DND-41 (cell line): ENCODE measurements at regions not wholly inside any gene's neighbourhood (a gene's known extent, or its start where the extent isn't known, plus 50 kb on each side); places are given as distances from the start of the nearest gene placed in this dataset.

ENCODE experiments used
- ATAC-seq: fragments of 200-7000 bp; cut with Tn5 transposase; 3 replicates; pipeline ENCODE4 v1.9.1; 2021; ENCODE audit warnings: low read depth; ENCODE audit not compliant: insufficient read depth
- DNase-seq: peaks from one replicate; pipeline ENCODE4 v3.0.0-alpha.2; 2020
- H2AFZ ChIP-seq: 2 replicates; pipeline ENCODE4 v1.6.0; 2012; ENCODE audit warnings: low read depth, low read length
- H3K27ac ChIP-seq: 2 replicates; pipeline ENCODE4 v1.5.1; 2012; ENCODE audit warnings: low read length, inconsistent platforms
- H3K27me3 ChIP-seq: fragments of 200-600 bp; sonication (generic); 2 replicates; pipeline ENCODE4 v1.6.0; 2012; ENCODE audit warnings: low read length, mild to moderate bottlenecking, inconsistent platforms; ENCODE audit not compliant: insufficient read depth, poor library complexity
- H3K36me3 ChIP-seq: 2 replicates; pipeline ENCODE4 v1.5.1; 2012; ENCODE audit warnings: low read length, inconsistent platforms; ENCODE audit not compliant: insufficient read depth
- H3K4me1 ChIP-seq: 2 replicates; pipeline ENCODE4 v1.5.1; 2012; ENCODE audit warnings: mild to moderate bottlenecking, low read length; ENCODE audit not compliant: insufficient read depth
- H3K4me2 ChIP-seq: 2 replicates; pipeline ENCODE4 v1.6.0; 2012; ENCODE audit warnings: mild to moderate bottlenecking, moderate library complexity, low read length, inconsistent platforms; ENCODE audit not compliant: insufficient read depth
- H3K4me3 ChIP-seq, 2 experiments: fragments of 200-600 bp in 1 of 2; shearing (Covaris generic) in 1 of 2; 2 replicates each; pipeline ENCODE4 v1.5.1; 2012 to 2016; ENCODE audit warnings: inconsistent platforms in 2 of 2, low read length in 2 of 2, mild to moderate bottlenecking in 2 of 2, low read depth in 1 of 2, moderate library complexity in 1 of 2
- H3K79me2 ChIP-seq: 2 replicates; pipeline ENCODE4 v1.6.0; 2012; ENCODE audit warnings: low read length, inconsistent platforms; ENCODE audit not compliant: insufficient read depth
- H3K9ac ChIP-seq: 2 replicates; pipeline ENCODE4 v1.6.0; 2012; ENCODE audit warnings: low read depth, mild to moderate bottlenecking, inconsistent platforms, low read length, moderate library complexity
- H3K9me3 ChIP-seq: 2 replicates; pipeline ENCODE4 v1.5.1; 2012; ENCODE audit warnings: low read length, moderate library complexity, mild to moderate bottlenecking, inconsistent platforms; ENCODE audit not compliant: insufficient read depth, severe bottlenecking
- H4K20me1 ChIP-seq: 2 replicates; pipeline ENCODE4 v1.6.0; 2012; ENCODE audit warnings: low read length; ENCODE audit not compliant: insufficient read depth
- EZH2 ChIP-seq: IDR thresholded peaks from 3 replicates; pipeline ENCODE4 v1.6.1; 2012; ENCODE audit warnings: borderline replicate concordance, low read depth, mild to moderate bottlenecking, moderate library complexity, low read length, inconsistent platforms; ENCODE audit not compliant: severe bottlenecking
- TF ChIP-seq, protein P1 (sequence below): IDR thresholded peaks from 2 replicates; pipeline ENCODE4 v1.5.1; 2012; ENCODE audit warnings: borderline replicate concordance, low read length, moderate library complexity, mild to moderate bottlenecking; ENCODE audit not compliant: poor library complexity, severe bottlenecking; ENCODE audit errors: extremely low read depth

DNA sequence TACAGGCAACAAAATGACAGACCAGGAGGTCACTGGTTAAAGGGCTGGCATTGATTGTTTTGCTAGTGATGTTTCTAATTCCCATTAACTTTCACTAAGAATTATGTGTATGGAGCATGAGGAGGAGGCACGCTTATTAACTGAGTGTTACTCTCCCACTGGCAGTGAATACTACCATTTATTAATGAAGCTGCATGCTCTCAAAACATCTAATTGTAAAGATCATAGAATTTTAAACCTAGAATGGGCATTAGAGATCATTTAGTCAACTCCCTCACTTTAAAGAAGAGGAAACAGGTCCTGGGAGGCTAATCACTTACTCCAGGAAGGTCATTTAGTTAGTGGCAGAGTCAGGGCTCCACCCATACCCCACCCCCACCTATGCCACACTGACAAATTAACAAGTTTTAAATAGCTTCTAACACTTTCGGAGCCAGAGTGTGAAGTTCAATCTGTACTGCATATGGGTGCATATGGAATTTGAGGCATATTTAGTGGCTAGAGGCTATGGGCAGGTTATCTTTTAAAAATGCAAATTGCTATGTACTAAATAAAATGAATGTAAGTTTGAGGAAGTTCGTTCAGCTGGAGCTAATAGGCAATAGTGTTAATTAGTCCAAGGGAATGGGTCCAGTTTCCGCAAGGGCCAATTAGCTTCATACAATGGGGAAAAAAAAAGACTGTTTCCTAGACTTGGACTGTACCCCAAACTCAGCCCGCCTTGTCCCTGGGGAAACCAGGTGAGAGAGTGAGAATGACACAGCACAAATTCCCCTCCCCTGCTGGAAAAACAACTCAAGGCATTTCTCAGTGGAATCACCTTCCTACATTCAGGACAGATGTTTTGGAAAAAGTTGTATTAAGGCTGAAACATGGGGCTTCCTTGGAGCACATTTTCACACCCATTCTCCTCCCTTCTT lies 178.8 kb downstream of the ICOS start:
- no peaks in the 10 kb centered on the region for H3K79me2 ChIP-seq
- H3K27ac ChIP-seq = no peak overlapping the region
- no peak overlapping the region for H3K9ac ChIP-seq
- H3K4me1 ChIP-seq = peaks cover 16% of the 10 kb centered on the region
- H3K4me2 ChIP-seq = no peak overlapping the region
- no peaks in the 10 kb centered on the region for H3K27me3 ChIP-seq
- H2AFZ ChIP-seq = no peak overlapping the region
- no peaks in the 10 kb centered on the region for H3K9me3 ChIP-seq
- TF ChIP-seq EZH2 = no peak
- TF ChIP-seq, protein P1, sequence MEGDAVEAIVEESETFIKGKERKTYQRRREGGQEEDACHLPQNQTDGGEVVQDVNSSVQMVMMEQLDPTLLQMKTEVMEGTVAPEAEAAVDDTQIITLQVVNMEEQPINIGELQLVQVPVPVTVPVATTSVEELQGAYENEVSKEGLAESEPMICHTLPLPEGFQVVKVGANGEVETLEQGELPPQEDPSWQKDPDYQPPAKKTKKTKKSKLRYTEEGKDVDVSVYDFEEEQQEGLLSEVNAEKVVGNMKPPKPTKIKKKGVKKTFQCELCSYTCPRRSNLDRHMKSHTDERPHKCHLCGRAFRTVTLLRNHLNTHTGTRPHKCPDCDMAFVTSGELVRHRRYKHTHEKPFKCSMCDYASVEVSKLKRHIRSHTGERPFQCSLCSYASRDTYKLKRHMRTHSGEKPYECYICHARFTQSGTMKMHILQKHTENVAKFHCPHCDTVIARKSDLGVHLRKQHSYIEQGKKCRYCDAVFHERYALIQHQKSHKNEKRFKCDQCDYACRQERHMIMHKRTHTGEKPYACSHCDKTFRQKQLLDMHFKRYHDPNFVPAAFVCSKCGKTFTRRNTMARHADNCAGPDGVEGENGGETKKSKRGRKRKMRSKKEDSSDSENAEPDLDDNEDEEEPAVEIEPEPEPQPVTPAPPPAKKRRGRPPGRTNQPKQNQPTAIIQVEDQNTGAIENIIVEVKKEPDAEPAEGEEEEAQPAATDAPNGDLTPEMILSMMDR = no peak
- no peaks in the 10 kb centered on the region for H3K36me3 ChIP-seq
- H4K20me1 ChIP-seq = no peaks in the 10 kb centered on the region
- H3K4me3 ChIP-seq = no peak overlapping the region
- ATAC-seq = no peak
- DNase-seq = no peak

DNA sequence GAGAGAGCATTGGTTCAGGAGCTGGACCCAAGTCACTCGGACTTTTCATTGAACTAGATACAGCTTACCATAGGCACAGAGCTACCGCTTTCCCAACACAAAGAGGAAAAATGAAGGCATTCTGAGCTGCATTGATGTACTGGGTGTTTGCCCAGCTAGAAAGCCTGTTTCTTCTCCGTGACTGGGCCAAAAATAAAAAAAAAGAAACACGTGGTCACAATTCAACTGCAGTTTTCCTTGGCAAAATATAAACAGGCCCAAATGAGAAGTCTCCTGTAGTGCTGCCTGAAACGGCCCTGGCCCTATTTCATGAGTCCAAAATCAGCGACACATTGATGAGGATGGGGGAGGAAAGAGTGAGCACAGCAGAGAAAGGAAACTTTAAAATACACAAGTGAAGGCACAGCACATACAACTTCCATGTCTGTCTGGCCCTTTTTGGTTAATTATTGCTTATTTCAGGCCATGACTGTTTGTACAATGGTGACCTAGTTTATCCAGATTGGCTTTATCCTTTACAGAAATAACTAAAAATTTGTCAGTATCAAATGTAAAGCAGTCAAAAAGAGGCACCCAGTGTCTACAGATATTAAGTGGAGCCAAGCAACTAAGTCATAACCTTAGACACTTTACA lies 179.7 kb downstream of the ICOS start:
- no peak for DNase-seq
- Histone ChIP-seq H3K4me1 (peaks cover 7% of the 10 kb centered on the region; the same call in 1 of the 2 replicates), H2AFZ (no peak overlapping the region), H3K4me2 (no peak overlapping the region), H3K36me3 (no peaks in the 10 kb centered on the region), H3K27ac (no peak overlapping the region), H3K27me3 (no peaks in the 10 kb centered on the region), H3K4me3 (no peak overlapping the region), H3K9me3 (no peaks in the 10 kb centered on the region), H3K9ac (no peak overlapping the region), H3K79me2 (no peaks in the 10 kb centered on the region), H4K20me1 (no peaks in the 10 kb centered on the region)
- TF ChIP-seq, protein P1 = no peak
- TF ChIP-seq EZH2 = no peak
- ATAC-seq = no peak

DNA sequence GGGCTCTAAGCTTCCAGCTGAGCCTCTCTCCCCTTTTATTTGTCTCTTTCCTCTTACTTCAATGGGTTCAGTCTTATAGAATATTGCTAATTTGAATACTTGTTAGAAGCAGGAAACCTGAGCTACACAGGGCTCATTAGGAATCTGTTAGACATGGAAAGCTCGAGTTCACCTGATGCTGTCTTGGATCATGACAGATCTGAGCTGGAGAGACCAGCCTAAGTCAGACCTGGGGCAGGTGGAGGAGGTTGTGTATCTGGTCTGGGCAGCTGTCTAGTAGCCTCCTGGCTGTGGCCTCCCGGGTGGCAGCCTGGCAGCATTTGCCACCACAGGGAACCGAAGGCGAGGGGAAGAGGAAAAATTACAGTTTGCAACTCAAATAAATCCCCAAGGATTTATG lies 185.9 kb downstream of the ICOS start:
- no peak overlapping the region for H3K4me3 ChIP-seq
- H4K20me1 ChIP-seq = no peaks in the 10 kb centered on the region
- H3K36me3 ChIP-seq = no peaks in the 10 kb centered on the region
- TF ChIP-seq, protein P1 = no peak
- no peak for TF ChIP-seq EZH2
- H2AFZ ChIP-seq = no peak overlapping the region
- no peaks in the 10 kb centered on the region for H3K4me1 ChIP-seq
- ATAC-seq (no peak), DNase-seq (no peak)
- no peaks in the 10 kb centered on the region for H3K27me3 ChIP-seq
- H3K4me2 ChIP-seq = no peak overlapping the region
- H3K9me3 ChIP-seq = no peaks in the 10 kb centered on the region
- H3K79me2 ChIP-seq = no peaks in the 10 kb centered on the region
- no peak overlapping the region for H3K27ac ChIP-seq
- H3K9ac ChIP-seq = no peak overlapping the region
